ENCODE measurements at regions not wholly inside any gene's neighbourhood (a gene's known extent, or its start where the extent isn't known, plus 50 kb on each side); places are given as distances from the start of the nearest gene placed in this dataset.

- Mint-ChIP-seq H3K9me3 (no peaks in the 10 kb centered on the region), H3K4me3 (no peak overlapping the region), H3K4me1 (peaks cover 21 to 33% of the 10 kb centered on the region in 2 donors), H3K36me3 (no peaks in the 10 kb centered on the region), H3K27ac (no peak overlapping the region), H3K27me3 (ENCODE audit: low read depth in 2 of 2) (peaks cover 32 to 48% of the 10 kb centered on the region in 2 donors)
- Histone ChIP-seq H3K9me3 (ENCODE audit: control insufficient read depth, insufficient read depth, low read length) (no peaks in the 10 kb centered on the region), H3K27me3 (ENCODE audit: control insufficient read depth, insufficient read depth, low read length) (no peaks in the 10 kb centered on the region), H3K4me3 (ENCODE audit: low read length) (no peak overlapping the region), H3K36me3 (ENCODE audit: control insufficient read depth, insufficient read depth, low read length) (no peaks in the 10 kb centered on the region), H3K27ac (ENCODE audit: low read length) (no peak overlapping the region), H3K4me1 (ENCODE audit: control insufficient read depth, insufficient read depth, low read length) (peaks cover 32% of the 10 kb centered on the region)
- WGBS (ENCODE audit: insufficient coverage), result 92% methylated on average over 27 of the region's 27 CpGs
- intact Hi-C loops (cut with micrococcal nuclease), result no loop called here
- ATAC-seq (no peak), DNase-seq (no peak)
- no peak for TF ChIP-seq CTCF (IDR thresholded peaks at IDR 0.05)
Measured at GRCh38 chr15:70250208-70251201, 152.8 kb upstream of the TLE3 start.

- Histone ChIP-seq H3K27me3 (ENCODE audit: control insufficient read depth, insufficient read depth, low read length) (no peaks in the 10 kb centered on the region), H3K4me1 (ENCODE audit: control insufficient read depth, insufficient read depth, low read length) (peaks cover 32% of the 10 kb centered on the region), H3K4me3 (ENCODE audit: low read length) (no peak overlapping the region), H3K36me3 (ENCODE audit: control insufficient read depth, insufficient read depth, low read length) (no peaks in the 10 kb centered on the region), H3K9me3 (ENCODE audit: control insufficient read depth, insufficient read depth, low read length) (no peaks in the 10 kb centered on the region), H3K27ac (ENCODE audit: low read length) (no peak overlapping the region)
- 88% methylated on average over 6 of the region's 6 CpGs for WGBS (ENCODE audit: insufficient coverage)
- Mint-ChIP-seq H3K4me3 (no peak overlapping the region), H3K27me3 (ENCODE audit: low read depth in 2 of 2) (peaks cover 28 to 48% of the 10 kb centered on the region in 2 donors), H3K4me1 (peaks cover 23 to 36% of the 10 kb centered on the region in 2 donors), H3K36me3 (no peaks in the 10 kb centered on the region), H3K9me3 (no peaks in the 10 kb centered on the region), H3K27ac (no peak overlapping the region)
- no peak for TF ChIP-seq CTCF (IDR thresholded peaks at IDR 0.05)
- ATAC-seq (no peak), DNase-seq (no peak)
- intact Hi-C loops (cut with micrococcal nuclease), result no loop called here
Measured at GRCh38 chr15:70249616-70250015, 151.9 kb upstream of the TLE3 start.

GRCh38 chr15:70248116-70249025, 150.7 kb upstream of the TLE3 start:
- H3K4me1 ChIP-seq (ENCODE audit: control insufficient read depth, insufficient read depth, low read length), result peaks cover 36% of the 10 kb centered on the region
- no peak for DNase-seq
- no peak overlapping the region for H3K27ac ChIP-seq (ENCODE audit: low read length)
- peaks cover 23 to 36% of the 10 kb centered on the region in 2 donors for H3K4me1 Mint-ChIP-seq
- H3K9me3 ChIP-seq (ENCODE audit: control insufficient read depth, insufficient read depth, low read length), result no peaks in the 10 kb centered on the region
- H3K36me3 Mint-ChIP-seq, result no peaks in the 10 kb centered on the region
- intact Hi-C loops (cut with micrococcal nuclease), result no loop called here
- no peak overlapping the region for H3K27ac Mint-ChIP-seq
- H3K36me3 ChIP-seq (ENCODE audit: control insufficient read depth, insufficient read depth, low read length), result no peaks in the 10 kb centered on the region
- no peaks in the 10 kb centered on the region for H3K9me3 Mint-ChIP-seq
- peaks cover 27 to 50% of the 10 kb centered on the region in 2 donors for H3K27me3 Mint-ChIP-seq (ENCODE audit: low read depth in 2 of 2)
- no peaks in the 10 kb centered on the region for H3K27me3 ChIP-seq (ENCODE audit: control insufficient read depth, insufficient read depth, low read length)
- ATAC-seq, result no peak
- 52% methylated on average over 11 of the region's 12 CpGs for WGBS (ENCODE audit: insufficient coverage)
- no peak for TF ChIP-seq CTCF (IDR thresholded peaks at IDR 0.05)
- no peak overlapping the region for H3K4me3 Mint-ChIP-seq
- no peak overlapping the region for H3K4me3 ChIP-seq (ENCODE audit: low read length)
